Parathyroid adenoma (tissue), 2 donors: ENCODE measurements at regions not wholly inside any gene's neighbourhood (a gene's known extent, or its start where the extent isn't known, plus 50 kb on each side); places are given as distances from the start of the nearest gene placed in this dataset.

Source experiments
- H2AFZ ChIP-seq: fragments of 300-600 bp; sonication (generic); one replicate; pipeline ENCODE4 v1.7.0; 2017; ENCODE audit warnings: antibody characterized with exemption, mild to moderate bottlenecking
- H3K27ac ChIP-seq: fragments of 300-600 bp; sonication (generic); one replicate; pipeline ENCODE4 v1.7.0; 2017
- H3K27me3 ChIP-seq: fragments of 300-600 bp; sonication (generic); one replicate; pipeline ENCODE4 v1.7.0; 2017; ENCODE audit warnings: low read length; ENCODE audit not compliant: control insufficient read depth, insufficient read depth
- H3K36me3 ChIP-seq: fragments of 300-600 bp; sonication (generic); one replicate; pipeline ENCODE4 v1.7.0; 2017; ENCODE audit warnings: low read length; ENCODE audit not compliant: control insufficient read depth, insufficient read depth
- H3K4me1 ChIP-seq: fragments of 300-600 bp; sonication (generic); one replicate; pipeline ENCODE4 v1.7.0; 2017; ENCODE audit warnings: control low read depth
- H3K4me2 ChIP-seq: fragments of 300-600 bp; sonication (generic); one replicate; pipeline ENCODE4 v1.7.0; 2017; ENCODE audit warnings: low read length
- H3K4me3 ChIP-seq: fragments of 300-600 bp; sonication (generic); one replicate; pipeline ENCODE4 v1.7.0; 2017; ENCODE audit warnings: low read depth, low read length
- H3K79me2 ChIP-seq: fragments of 300-600 bp; sonication (generic); one replicate; pipeline ENCODE4 v1.7.0; 2017; ENCODE audit warnings: control low read depth
- H3K9ac ChIP-seq: fragments of 300-600 bp; sonication (generic); one replicate; pipeline ENCODE4 v1.7.0; 2017; ENCODE audit warnings: mild to moderate bottlenecking
- H3K9me3 ChIP-seq: fragments of 300-600 bp; sonication (generic); one replicate; pipeline ENCODE4 v1.7.0; 2017; ENCODE audit warnings: low read length; ENCODE audit not compliant: control insufficient read depth
- TF ChIP-seq, protein P1 (sequence below): fragments of 300-600 bp; sonication (generic); IDR thresholded peaks from one replicate; pipeline ENCODE4 v1.7.0; 2017; ENCODE audit warnings: antibody characterized with exemption, mild to moderate bottlenecking
- donor health status: primary hyperparathyroidism.

DNA sequence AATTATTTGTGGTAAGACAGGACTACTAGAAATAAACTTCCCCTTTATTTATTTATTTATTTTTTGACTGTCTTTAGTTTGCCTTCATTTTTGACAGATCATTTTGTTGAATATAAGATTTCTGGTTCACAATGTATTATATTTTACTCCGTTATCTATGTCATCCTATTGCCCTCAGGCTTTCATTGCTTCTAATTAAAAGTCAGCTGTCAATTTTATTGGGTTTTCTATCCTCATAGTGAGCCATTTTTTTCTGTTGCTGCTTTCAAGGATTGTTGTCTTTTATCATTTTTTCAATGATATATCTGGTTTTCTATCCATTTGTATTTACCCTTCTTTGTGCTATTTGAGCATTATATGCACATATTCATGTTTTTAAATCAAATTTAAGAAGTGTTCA, 866.2 kb downstream of the LRRIQ3 start:
- Histone ChIP-seq H3K4me1 (no peaks in the 10 kb centered on the region), H3K4me3 (no peak overlapping the region), H3K9ac (no peak overlapping the region), H3K79me2 (no peaks in the 10 kb centered on the region), H3K27ac (no peak overlapping the region), H3K27me3 (no peaks in the 10 kb centered on the region), H2AFZ (no peak overlapping the region), H3K4me2 (no peak overlapping the region), H3K9me3 (no peaks in the 10 kb centered on the region), H3K36me3 (no peaks in the 10 kb centered on the region)
- TF ChIP-seq, protein P1, sequence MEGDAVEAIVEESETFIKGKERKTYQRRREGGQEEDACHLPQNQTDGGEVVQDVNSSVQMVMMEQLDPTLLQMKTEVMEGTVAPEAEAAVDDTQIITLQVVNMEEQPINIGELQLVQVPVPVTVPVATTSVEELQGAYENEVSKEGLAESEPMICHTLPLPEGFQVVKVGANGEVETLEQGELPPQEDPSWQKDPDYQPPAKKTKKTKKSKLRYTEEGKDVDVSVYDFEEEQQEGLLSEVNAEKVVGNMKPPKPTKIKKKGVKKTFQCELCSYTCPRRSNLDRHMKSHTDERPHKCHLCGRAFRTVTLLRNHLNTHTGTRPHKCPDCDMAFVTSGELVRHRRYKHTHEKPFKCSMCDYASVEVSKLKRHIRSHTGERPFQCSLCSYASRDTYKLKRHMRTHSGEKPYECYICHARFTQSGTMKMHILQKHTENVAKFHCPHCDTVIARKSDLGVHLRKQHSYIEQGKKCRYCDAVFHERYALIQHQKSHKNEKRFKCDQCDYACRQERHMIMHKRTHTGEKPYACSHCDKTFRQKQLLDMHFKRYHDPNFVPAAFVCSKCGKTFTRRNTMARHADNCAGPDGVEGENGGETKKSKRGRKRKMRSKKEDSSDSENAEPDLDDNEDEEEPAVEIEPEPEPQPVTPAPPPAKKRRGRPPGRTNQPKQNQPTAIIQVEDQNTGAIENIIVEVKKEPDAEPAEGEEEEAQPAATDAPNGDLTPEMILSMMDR, result no peak

DNA sequence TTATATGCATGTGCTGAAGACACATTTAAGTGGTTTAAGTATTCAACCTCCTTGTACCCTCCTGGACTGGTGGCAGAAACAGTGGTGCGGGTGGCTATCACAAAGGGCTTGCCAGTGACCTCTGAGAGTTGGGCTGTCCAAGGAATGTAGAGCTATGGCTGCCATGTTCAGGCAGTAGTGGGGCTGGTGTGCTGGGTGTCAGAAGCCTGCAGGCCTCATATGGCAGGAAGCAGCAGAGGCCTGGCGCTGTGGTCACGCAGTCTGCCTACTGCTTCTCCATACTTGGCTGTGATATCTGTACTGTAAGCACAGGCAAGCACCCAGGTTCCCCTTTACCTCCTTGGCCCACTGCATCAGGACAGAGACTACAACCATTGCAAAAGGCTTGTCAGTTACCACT, 870.0 kb downstream of the LRRIQ3 start:
- TF ChIP-seq, protein P1, result no peak
- Histone ChIP-seq H3K4me1 (no peaks in the 10 kb centered on the region), H3K27ac (no peak overlapping the region), H3K36me3 (no peaks in the 10 kb centered on the region), H3K4me3 (no peak overlapping the region), H3K9ac (no peak overlapping the region), H3K79me2 (no peaks in the 10 kb centered on the region), H3K9me3 (no peaks in the 10 kb centered on the region), H2AFZ (no peak overlapping the region), H3K4me2 (no peak overlapping the region), H3K27me3 (no peaks in the 10 kb centered on the region)

DNA sequence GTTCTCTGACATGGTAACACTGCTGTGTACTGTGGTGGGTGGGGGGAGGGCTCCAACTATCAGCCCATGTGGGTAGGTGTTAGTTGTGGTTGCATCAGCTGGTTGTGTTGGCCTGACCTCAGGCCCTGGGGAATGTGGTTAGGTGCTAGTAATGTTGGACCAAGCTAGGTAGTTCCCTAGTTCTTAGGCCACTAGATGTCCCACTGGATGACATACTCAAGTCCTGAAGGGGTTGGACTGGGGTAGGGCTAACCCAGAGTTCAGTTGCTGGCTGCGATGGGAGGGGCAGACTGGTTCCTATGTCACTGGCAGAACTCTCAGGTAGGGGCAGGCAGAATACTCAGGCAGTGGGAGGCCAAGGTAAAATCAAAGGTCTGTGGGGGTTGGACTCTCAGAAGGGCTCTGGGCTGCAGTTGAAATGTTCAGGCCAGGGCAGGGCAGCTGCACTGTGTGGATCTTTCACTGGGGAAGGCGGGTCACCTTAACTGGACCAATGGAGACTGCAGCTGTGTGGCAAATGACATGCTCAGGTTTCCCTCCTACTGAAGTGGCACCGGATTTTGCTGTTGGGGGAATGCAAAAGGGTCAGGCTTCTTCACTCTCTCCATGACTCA, 870.7 kb downstream of the LRRIQ3 start:
- H3K27ac ChIP-seq, result no peak overlapping the region

DNA sequence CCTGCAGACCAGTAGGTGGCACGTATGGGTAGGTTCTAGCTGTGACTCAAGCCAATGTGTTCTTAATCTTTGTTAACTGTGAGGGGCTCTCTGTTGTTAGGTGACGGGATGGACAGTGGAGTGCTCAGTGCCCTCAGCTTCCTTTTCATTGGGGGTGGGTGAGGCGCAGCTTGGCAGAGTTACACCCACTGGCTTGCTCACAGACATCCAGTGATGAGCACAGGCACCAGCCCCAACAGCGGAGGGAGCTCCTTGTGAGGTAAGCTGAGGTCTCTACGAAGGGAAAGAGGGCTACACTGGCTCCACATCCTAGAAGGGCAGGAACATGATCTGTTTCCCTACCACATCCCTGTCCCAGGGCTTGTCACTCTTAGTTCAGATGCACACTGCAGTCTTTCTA, 871.3 kb downstream of the LRRIQ3 start:
- no peak overlapping the region for H3K27ac ChIP-seq
- H3K4me1 ChIP-seq, result no peaks in the 10 kb centered on the region
- no peaks in the 10 kb centered on the region for H3K27me3 ChIP-seq
- no peak overlapping the region for H3K4me2 ChIP-seq
- no peaks in the 10 kb centered on the region for H3K9me3 ChIP-seq
- H3K4me3 ChIP-seq, result no peak overlapping the region
- no peak overlapping the region for H2AFZ ChIP-seq
- H3K9ac ChIP-seq, result no peak overlapping the region
- TF ChIP-seq, protein P1, result no peak
- no peaks in the 10 kb centered on the region for H3K79me2 ChIP-seq
- no peaks in the 10 kb centered on the region for H3K36me3 ChIP-seq

More for the DNA sequence above, 870.7 kb downstream of the LRRIQ3 start:
- Histone ChIP-seq H3K4me3 (no peak overlapping the region), H3K79me2 (no peaks in the 10 kb centered on the region), H2AFZ (no peak overlapping the region), H3K36me3 (no peaks in the 10 kb centered on the region), H3K27me3 (no peaks in the 10 kb centered on the region), H3K4me2 (no peak overlapping the region), H3K9me3 (no peaks in the 10 kb centered on the region), H3K4me1 (no peaks in the 10 kb centered on the region), H3K9ac (no peak overlapping the region)
- TF ChIP-seq, protein P1, result no peak

DNA sequence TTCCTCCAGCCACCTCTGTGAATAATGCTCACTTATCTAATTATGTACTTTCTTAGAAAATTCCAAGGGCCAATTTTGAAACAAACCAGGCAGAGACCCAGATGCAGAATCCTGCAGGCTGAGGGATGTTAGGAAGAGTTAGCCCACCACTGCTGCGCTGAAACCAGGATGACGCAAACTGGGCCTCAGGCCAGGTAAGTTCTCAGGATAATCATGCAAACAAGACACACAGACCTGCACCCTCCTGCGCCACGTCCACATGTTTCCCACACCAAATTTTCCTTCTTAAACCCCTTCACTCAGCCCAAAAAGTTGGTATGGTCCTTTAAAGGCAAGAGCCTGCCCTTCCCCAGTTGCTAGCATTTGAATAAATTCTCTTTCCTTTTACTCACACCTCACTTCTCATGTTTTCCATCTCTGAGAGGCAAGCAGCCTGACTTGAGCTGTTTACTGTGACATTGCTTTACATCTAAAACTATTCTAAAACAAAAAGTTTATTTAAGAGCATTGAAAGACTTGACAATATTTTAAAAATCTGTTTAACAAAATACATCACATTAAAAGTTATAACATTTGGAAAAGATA, 887.1 kb downstream of the LRRIQ3 start:
- no peaks in the 10 kb centered on the region for H3K27me3 ChIP-seq
- no peaks in the 10 kb centered on the region for H3K9me3 ChIP-seq
- TF ChIP-seq, protein P1, result no peak
- H3K4me3 ChIP-seq, result no peak overlapping the region
- H3K4me2 ChIP-seq, result no peak overlapping the region
- no peaks in the 10 kb centered on the region for H3K4me1 ChIP-seq
- H3K27ac ChIP-seq, result no peak overlapping the region
- H3K9ac ChIP-seq, result no peak overlapping the region
- H3K36me3 ChIP-seq, result no peaks in the 10 kb centered on the region
- no peak overlapping the region for H2AFZ ChIP-seq
- H3K79me2 ChIP-seq, result no peaks in the 10 kb centered on the region
